ENCODE measurements at regions not wholly inside any gene's neighbourhood (a gene's known extent, or its start where the extent isn't known, plus 50 kb on each side); places are given as distances from the start of the nearest gene placed in this dataset.

- 49 to 56% methylated on average over 6 of the region's 6 CpGs for WGBS, 2 donors (ENCODE audit: low coverage in 1 of 2)
- DNase-seq = no peak
- intact Hi-C loops (cut with DNase I; ENCODE audit: low total_unique reads) = no loop called here
- no peak for TF ChIP-seq POLR2AphosphoS5 (IDR thresholded peaks at IDR 0.05)
- Histone ChIP-seq H3K4me1 (no peaks in the 10 kb centered on the region), H3K9me3 (no peaks in the 10 kb centered on the region), H3K27ac (no peak overlapping the region), H3K36me3 (no peaks in the 10 kb centered on the region), H3K27me3 (no peaks in the 10 kb centered on the region), H3K4me3 (no peak overlapping the region)
- in situ Hi-C loops (cut with MboI; ENCODE audit: low pct_ligation_motif_present in 1 of 4, low pct_unique_long_range_greater_than_20kb in 1 of 4, low sequenced_read_pairs in 3 of 4) = no loop called here
These were observed 125.4 kb upstream of the MYCN start for GRCh38 chr2:15814946-15815345.

GRCh38 chr2:15816226-15816625, 124.1 kb upstream of the MYCN start:
- H3K9me3 ChIP-seq = no peaks in the 10 kb centered on the region
- WGBS, 2 donors (ENCODE audit: low coverage in 1 of 2) = 89 to 90% methylated on average over 3 of the region's 3 CpGs
- H3K27me3 ChIP-seq = no peaks in the 10 kb centered on the region
- TF ChIP-seq POLR2AphosphoS5 (IDR thresholded peaks at IDR 0.05) (no peak), CTCF (IDR thresholded peaks at IDR 0.05) (no peak), POLR2A (IDR thresholded peaks at IDR 0.05) (no peak)
- intact Hi-C loops (cut with DNase I; ENCODE audit: low total_unique reads) = no loop called here
- no peaks in the 10 kb centered on the region for H3K4me1 ChIP-seq
- no peak overlapping the region for H3K4me3 ChIP-seq
- no peaks in the 10 kb centered on the region for H3K36me3 ChIP-seq
- in situ Hi-C loops (cut with MboI; ENCODE audit: low pct_ligation_motif_present in 1 of 4, low pct_unique_long_range_greater_than_20kb in 1 of 4, low sequenced_read_pairs in 3 of 4) = no loop called here
- no peak for DNase-seq
- no peak overlapping the region for H3K27ac ChIP-seq

GRCh38 chr2:15816674-15817406, 123.5 kb upstream of the MYCN start:
- in situ Hi-C loops (cut with MboI; ENCODE audit: low pct_ligation_motif_present in 1 of 4, low pct_unique_long_range_greater_than_20kb in 1 of 4, low sequenced_read_pairs in 3 of 4) (no loop called here), intact Hi-C loops (cut with DNase I; ENCODE audit: low total_unique reads) (no loop called here)
- DNase-seq = no peak
- Histone ChIP-seq H3K4me1 (no peaks in the 10 kb centered on the region), H3K9me3 (no peaks in the 10 kb centered on the region), H3K27ac (no peak overlapping the region), H3K27me3 (no peaks in the 10 kb centered on the region), H3K4me3 (no peak overlapping the region), H3K36me3 (no peaks in the 10 kb centered on the region)
- 84 to 100% methylated on average over 1 to 9 of the region's 9 CpGs for WGBS, 2 donors (ENCODE audit: low coverage in 1 of 2)
- no peak for TF ChIP-seq POLR2AphosphoS5 (IDR thresholded peaks at IDR 0.05)
- no peak for TF ChIP-seq POLR2A (IDR thresholded peaks at IDR 0.05)
- TF ChIP-seq CTCF (IDR thresholded peaks at IDR 0.05) = no peak
- no peak for TF ChIP-seq EP300 (IDR thresholded peaks at IDR 0.05; ENCODE audit: low read depth)

- intact Hi-C loops (cut with DNase I; ENCODE audit: low total_unique reads) (no loop called here), in situ Hi-C loops (cut with MboI; ENCODE audit: low pct_ligation_motif_present in 1 of 4, low pct_unique_long_range_greater_than_20kb in 1 of 4, low sequenced_read_pairs in 3 of 4) (no loop called here)
- TF ChIP-seq EP300 (IDR thresholded peaks at IDR 0.05; ENCODE audit: low read depth) (no peak), CTCF (IDR thresholded peaks at IDR 0.05) (no peak), POLR2AphosphoS5 (IDR thresholded peaks at IDR 0.05) (no peak), POLR2A (IDR thresholded peaks at IDR 0.05) (no peak)
- Histone ChIP-seq H3K4me3 (no peak overlapping the region), H3K9me3 (no peaks in the 10 kb centered on the region), H3K27me3 (no peaks in the 10 kb centered on the region), H3K4me1 (no peaks in the 10 kb centered on the region), H3K36me3 (no peaks in the 10 kb centered on the region), H3K27ac (no peak overlapping the region)
- no peak for DNase-seq
- WGBS, 2 donors (ENCODE audit: low coverage in 1 of 2) = 63 to 71% methylated on average over 6 of the region's 6 CpGs
These were observed 122.6 kb upstream of the MYCN start for GRCh38 chr2:15817748-15818147.

- H3K36me3 ChIP-seq = no peaks in the 10 kb centered on the region
- no peaks in the 10 kb centered on the region for H3K4me1 ChIP-seq
- no peak for TF ChIP-seq EP300 (IDR thresholded peaks at IDR 0.05; ENCODE audit: low read depth)
- no peak for TF ChIP-seq POLR2A (IDR thresholded peaks at IDR 0.05)
- no peak for TF ChIP-seq CTCF (IDR thresholded peaks at IDR 0.05)
- no peak for TF ChIP-seq POLR2AphosphoS5 (IDR thresholded peaks at IDR 0.05)
- no peaks in the 10 kb centered on the region for H3K9me3 ChIP-seq
- DNase-seq = no peak
- H3K27me3 ChIP-seq = no peaks in the 10 kb centered on the region
- 51 to 57% methylated on average over 6 to 14 of the region's 14 CpGs for WGBS, 2 donors (ENCODE audit: low coverage in 1 of 2)
- H3K4me3 ChIP-seq = no peak overlapping the region
- in situ Hi-C loops (cut with MboI; ENCODE audit: low pct_ligation_motif_present in 1 of 4, low pct_unique_long_range_greater_than_20kb in 1 of 4, low sequenced_read_pairs in 3 of 4) (no loop called here), intact Hi-C loops (cut with DNase I; ENCODE audit: low total_unique reads) (no loop called here)
- no peak overlapping the region for H3K27ac ChIP-seq
These were observed 122.0 kb upstream of the MYCN start for GRCh38 chr2:15818318-15818753.

Data from transverse colon (tissue), 4 donors.